ENCODE measurements at regions not wholly inside any gene's neighbourhood (a gene's known extent, or its start where the extent isn't known, plus 50 kb on each side); places are given as distances from the start of the nearest gene placed in this dataset.

- no peak for DNase-seq (ENCODE audit: low spot score)
Measured at GRCh38 chr1:115204513-115204912, 115.2 kb upstream of the TSPAN2 start.

GRCh38 chr1:115203287-115203686, 114.0 kb upstream of the TSPAN2 start:
- no peak for DNase-seq (ENCODE audit: low spot score)

- no peak for DNase-seq (ENCODE audit: low spot score)
Measured at GRCh38 chr1:115201598-115201997, 112.3 kb upstream of the TSPAN2 start.

GRCh38 chr1:115199416-115200132, 110.3 kb upstream of the TSPAN2 start:
- no peak for DNase-seq (ENCODE audit: low spot score)

GRCh38 chr1:115198938-115199337, 109.6 kb upstream of the TSPAN2 start:
- no peak for DNase-seq (ENCODE audit: low spot score)

- no peak for DNase-seq (ENCODE audit: low spot score)
Measured at GRCh38 chr1:115196296-115196695, 107.0 kb upstream of the TSPAN2 start.

- no peak for DNase-seq (ENCODE audit: low spot score)
Measured at GRCh38 chr1:115194506-115194905, 105.2 kb upstream of the TSPAN2 start.

- DNase-seq (ENCODE audit: low spot score), result no peak
Measured at GRCh38 chr1:115193046-115193828, 103.9 kb upstream of the TSPAN2 start.

GRCh38 chr1:115192200-115192767, 103.0 kb upstream of the TSPAN2 start:
- DNase-seq (ENCODE audit: low spot score), result no peak

GRCh38 chr1:115191691-115192090, 102.4 kb upstream of the TSPAN2 start:
- DNase-seq (ENCODE audit: low spot score), result no peak

- peak; percentile 18 for DNase-seq (ENCODE audit: low spot score)
Measured at GRCh38 chr1:115190540-115191170, 101.4 kb upstream of the TSPAN2 start.

- DNase-seq (ENCODE audit: low spot score), result peak; percentile 78
Measured at GRCh38 chr1:115189814-115190539, 100.7 kb upstream of the TSPAN2 start.

- no peak for DNase-seq (ENCODE audit: low spot score)
Measured at GRCh38 chr1:115188680-115189395, 99.5 kb upstream of the TSPAN2 start.

- no peak for DNase-seq (ENCODE audit: low spot score)
Measured at GRCh38 chr1:115186711-115187265, 97.5 kb upstream of the TSPAN2 start.

- no peak for DNase-seq (ENCODE audit: low spot score)
Measured at GRCh38 chr1:115185336-115185735, 96.0 kb upstream of the TSPAN2 start.

GRCh38 chr1:115184951-115185331, 95.6 kb upstream of the TSPAN2 start:
- peak; percentile 68 for DNase-seq (ENCODE audit: low spot score)

- DNase-seq (ENCODE audit: low spot score), result no peak
Measured at GRCh38 chr1:115184260-115184950, 95.1 kb upstream of the TSPAN2 start.

- no peak for DNase-seq (ENCODE audit: low spot score)
Measured at GRCh38 chr1:115183721-115184259, 94.5 kb upstream of the TSPAN2 start.

GRCh38 chr1:115183158-115183557, 93.9 kb upstream of the TSPAN2 start:
- DNase-seq (ENCODE audit: low spot score), result no peak
